Activated CD4-positive, alpha-beta T cell treated with anti-CD3 and anti-CD28 coated beads for 36 hours (primary cell): ENCODE measurements at regions not wholly inside any gene's neighbourhood (a gene's known extent, or its start where the extent isn't known, plus 50 kb on each side); places are given as distances from the start of the nearest gene placed in this dataset.
"Not testable (repeated sequence)": the region's sequence is repeated elsewhere in the genome, so short reads cannot be mapped to it uniquely, and the experiment has no call there.

Source experiments
- ATAC-seq: fragments of 200-7000 bp; cut with Tn5 transposase; one replicate; pipeline ENCODE4 v1.10.0; 2021; ENCODE audit warnings: mild to moderate bottlenecking, moderate library complexity
- CTCF ChIA-PET: fragments of 350-600 bp; sonication (Branson Sonifier 250); formaldehyde crosslinking; loops from one replicate; lab custom pipeline; 2021; ENCODE audit warnings: antibody characterized with exemption; lab: Charles Lee
- POLR2A ChIA-PET: fragments of 350-600 bp; sonication (Branson Sonifier 250); formaldehyde crosslinking; loops from one replicate; lab custom pipeline; 2021; ENCODE audit warnings: antibody characterized with exemption, inconsistent platforms; lab: Charles Lee
- DNase-seq: peaks from one replicate; pipeline ENCODE4 v3.0.0-alpha.2; 2020
- H3K27ac Mint-ChIP-seq: one replicate; pipeline ENCODE4 v1.8.0; 2021; ENCODE audit warnings: mixed read lengths
- H3K27me3 Mint-ChIP-seq: one replicate; pipeline ENCODE4 v1.8.0; 2021; ENCODE audit warnings: mixed read lengths
- H3K36me3 Mint-ChIP-seq: one replicate; pipeline ENCODE4 v1.8.0; 2021; ENCODE audit warnings: low read depth, mixed read lengths
- H3K4me1 Mint-ChIP-seq: one replicate; pipeline ENCODE4 v1.8.0; 2021; ENCODE audit warnings: mixed read lengths
- H3K4me3 Mint-ChIP-seq: one replicate; pipeline ENCODE4 v1.8.0; 2021; ENCODE audit warnings: mild to moderate bottlenecking, moderate library complexity, mixed read lengths
- H3K9me3 Mint-ChIP-seq: one replicate; pipeline ENCODE4 v1.8.0; 2021; ENCODE audit warnings: low read depth, mixed read lengths
- intact Hi-C, 2 experiments: fragments of 100-400 bp; cut with DNase I in 1 of 2; cut with micrococcal nuclease in 1 of 2; formaldehyde crosslinking; loops; one replicate each; pipeline versions ENCODE4 v1.14.2 to v1.15.1; 2022 to 2024; cut with DNase I, micrococcal nuclease

GRCh38 chr20:6311097-6311496, 188.3 kb upstream of the FERMT1 start:
- Mint-ChIP-seq H3K27ac (no peak overlapping the region), H3K27me3 (no peaks in the 10 kb centered on the region), H3K4me3 (no peak overlapping the region), H3K9me3 (peaks cover 11% of the 10 kb centered on the region), H3K36me3 (no peaks in the 10 kb centered on the region), H3K4me1 (no peaks in the 10 kb centered on the region)
- CTCF ChIA-PET, result no interaction called here
- no peak for DNase-seq
- ATAC-seq, result no peak
- intact Hi-C loops, result no loop called here
- POLR2A ChIA-PET, result no interaction called here

- H3K9me3 Mint-ChIP-seq, result peaks cover 3% of the 10 kb centered on the region
- H3K36me3 Mint-ChIP-seq, result no peaks in the 10 kb centered on the region
- no peaks in the 10 kb centered on the region for H3K27me3 Mint-ChIP-seq
- no peak overlapping the region for H3K27ac Mint-ChIP-seq
- no peak for DNase-seq
- no peak for ATAC-seq
- CTCF ChIA-PET, result interaction anchor here (0.6 kb wide), 1 partner anchor 38 kb away, joined by 3 read pairs; no protein-coding TSS in a partner anchor
- H3K4me1 Mint-ChIP-seq, result no peaks in the 10 kb centered on the region
- intact Hi-C loops, result no loop called here
- no peak overlapping the region for H3K4me3 Mint-ChIP-seq
- POLR2A ChIA-PET, result no interaction called here
These were observed 182.7 kb upstream of the FERMT1 start for GRCh38 chr20:6305536-6305935.

- intact Hi-C loops, result no loop called here
- no peak overlapping the region for H3K4me3 Mint-ChIP-seq
- no peaks in the 10 kb centered on the region for H3K4me1 Mint-ChIP-seq
- H3K27me3 Mint-ChIP-seq, result no peaks in the 10 kb centered on the region
- POLR2A ChIA-PET, result no interaction called here
- ATAC-seq (no peak), DNase-seq (no peak)
- H3K27ac Mint-ChIP-seq, result no peak overlapping the region
- H3K9me3 Mint-ChIP-seq, result peaks cover 3% of the 10 kb centered on the region
- CTCF ChIA-PET, result no interaction called here
- H3K36me3 Mint-ChIP-seq, result no peaks in the 10 kb centered on the region
These were observed 179.2 kb upstream of the FERMT1 start for GRCh38 chr20:6302041-6302440.

DNA sequence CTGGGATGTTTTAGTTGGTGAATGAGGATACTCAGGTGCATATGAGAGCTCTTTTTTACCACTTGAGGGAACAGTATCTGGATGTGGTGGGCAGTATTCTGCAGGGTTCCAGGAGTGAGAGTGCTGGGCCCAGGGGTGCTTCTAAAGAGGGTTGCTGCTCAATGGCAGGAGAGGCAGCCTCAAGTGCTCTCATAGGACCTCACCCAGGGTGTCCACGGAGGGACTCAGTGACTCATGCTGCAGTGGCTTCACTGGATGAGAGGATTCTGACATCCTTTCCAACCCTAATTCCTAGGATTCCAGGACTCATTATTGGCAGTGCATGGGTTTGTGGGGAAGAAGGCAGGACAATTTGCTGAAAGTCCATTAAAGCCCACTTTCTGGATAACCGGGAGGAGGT, 176.6 kb upstream of the FERMT1 start:
- Mint-ChIP-seq H3K4me1 (no peaks in the 10 kb centered on the region), H3K27me3 (no peaks in the 10 kb centered on the region), H3K27ac (no peak overlapping the region), H3K4me3 (no peak overlapping the region), H3K36me3 (no peaks in the 10 kb centered on the region), H3K9me3 (peaks cover 3% of the 10 kb centered on the region)
- intact Hi-C loops, result no loop called here
- no peak for ATAC-seq
- ChIA-PET CTCF (no interaction called here), POLR2A (no interaction called here)
- DNase-seq, result no peak

DNA sequence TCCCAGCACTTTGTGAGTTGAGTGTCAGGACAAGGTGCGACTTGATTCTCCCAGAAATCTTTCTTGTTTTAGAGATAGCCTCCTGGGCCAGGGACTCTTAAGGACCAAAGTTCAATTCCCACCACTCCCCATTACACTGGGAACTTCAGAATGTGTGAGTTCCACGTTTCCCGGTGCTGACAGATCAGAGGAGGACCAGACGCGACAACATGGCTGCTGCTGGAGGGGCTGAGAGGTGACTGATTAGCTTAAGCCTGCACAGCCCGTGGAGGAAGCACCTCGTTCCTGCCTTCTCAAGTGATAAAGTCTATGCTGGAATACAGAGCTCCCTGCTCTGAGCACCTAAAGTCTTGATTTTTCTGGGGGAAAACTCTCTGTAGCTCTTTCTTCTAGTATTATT, 175.2 kb upstream of the FERMT1 start:
- Mint-ChIP-seq H3K9me3 (peaks cover under 1% of the 10 kb centered on the region), H3K36me3 (no peaks in the 10 kb centered on the region), H3K4me1 (no peaks in the 10 kb centered on the region), H3K27me3 (no peaks in the 10 kb centered on the region), H3K27ac (no peak overlapping the region), H3K4me3 (no peak overlapping the region)
- POLR2A ChIA-PET, result no interaction called here
- no peak for ATAC-seq
- CTCF ChIA-PET, result no interaction called here
- DNase-seq, result no peak
- intact Hi-C loops, result no loop called here

DNA sequence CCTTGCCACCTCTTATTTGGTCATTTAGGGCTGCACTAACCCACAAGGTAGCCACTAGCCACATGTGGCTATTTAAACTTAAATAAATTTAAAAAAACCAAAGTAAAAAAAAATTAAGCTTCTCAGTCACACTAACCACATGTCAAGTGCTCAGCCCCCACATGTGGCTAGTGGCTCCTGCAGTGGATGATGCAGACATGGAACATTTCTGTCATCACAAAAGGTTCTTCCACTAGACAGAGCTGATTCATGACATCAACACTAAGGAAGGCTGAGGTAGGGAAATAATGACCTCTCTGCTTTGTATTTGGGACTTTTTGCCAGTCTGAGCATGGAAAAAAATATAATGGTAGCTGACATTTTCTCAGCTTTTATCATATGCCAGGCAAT, 173.0 kb upstream of the FERMT1 start:
- no peaks in the 10 kb centered on the region for H3K4me1 Mint-ChIP-seq
- H3K27ac Mint-ChIP-seq, result no peak overlapping the region
- POLR2A ChIA-PET, result no interaction called here
- no peaks in the 10 kb centered on the region for H3K36me3 Mint-ChIP-seq
- CTCF ChIA-PET, result interaction anchor here (0.5 to 1.1 kb wide), 2 partner anchors 60 to 301 kb away, joined by 3 read pairs; no protein-coding TSS in a partner anchor
- H3K27me3 Mint-ChIP-seq, result no peaks in the 10 kb centered on the region
- intact Hi-C loops, result no loop called here
- H3K4me3 Mint-ChIP-seq, result no peak overlapping the region
- ATAC-seq (no peak), DNase-seq (no peak)
- no peaks in the 10 kb centered on the region for H3K9me3 Mint-ChIP-seq

- Mint-ChIP-seq H3K27me3 (no peaks in the 10 kb centered on the region), H3K36me3 (no peaks in the 10 kb centered on the region), H3K4me1 (no peaks in the 10 kb centered on the region), H3K27ac (no peak overlapping the region), H3K9me3 (no peaks in the 10 kb centered on the region), H3K4me3 (no peak overlapping the region)
- POLR2A ChIA-PET, result no interaction called here
- DNase-seq (no peak), ATAC-seq (no peak)
- intact Hi-C loops, result no loop called here
- CTCF ChIA-PET, result interaction anchor here (0.5 to 1.1 kb wide), 3 partner anchors 9 to 302 kb away, joined by 3 read pairs; no protein-coding TSS in a partner anchor
These were observed 172.5 kb upstream of the FERMT1 start for GRCh38 chr20:6295127-6295866.

DNA sequence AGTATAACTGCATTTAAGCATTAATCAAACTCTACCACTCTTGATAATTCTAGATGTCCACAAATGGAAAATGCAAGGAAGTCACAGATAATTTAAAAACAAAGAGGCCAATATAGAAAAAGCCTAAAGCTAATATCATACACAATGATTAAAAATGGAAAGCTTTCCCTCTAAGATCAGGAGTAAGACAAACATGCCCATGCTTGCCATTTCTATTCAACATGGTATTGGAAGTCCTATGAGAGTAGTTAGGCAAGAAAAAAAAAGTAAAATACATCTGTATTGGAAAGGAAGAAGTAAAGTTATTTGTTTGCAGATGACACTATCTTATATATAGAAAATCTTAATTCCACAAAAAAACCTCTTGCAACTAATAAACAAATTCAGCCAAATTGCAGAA, 164.6 kb upstream of the FERMT1 start:
- no peak overlapping the region for H3K27ac Mint-ChIP-seq
- H3K4me3 Mint-ChIP-seq, result no peak overlapping the region
- H3K4me1 Mint-ChIP-seq, result no peaks in the 10 kb centered on the region
- ATAC-seq, result no peak
- peaks cover 2% of the 10 kb centered on the region for H3K36me3 Mint-ChIP-seq
- POLR2A ChIA-PET, result no interaction called here
- H3K9me3 Mint-ChIP-seq, result peaks cover 10% of the 10 kb centered on the region
- CTCF ChIA-PET, result no interaction called here
- intact Hi-C loops, result no loop called here
- DNase-seq, result no peak
- no peaks in the 10 kb centered on the region for H3K27me3 Mint-ChIP-seq

GRCh38 chr20:6282642-6283041, 159.8 kb upstream of the FERMT1 start:
- ATAC-seq (no peak), DNase-seq (no peak)
- CTCF ChIA-PET, result no interaction called here
- POLR2A ChIA-PET, result no interaction called here
- Mint-ChIP-seq H3K9me3 (peaks cover 14% of the 10 kb centered on the region), H3K4me3 (no peak overlapping the region), H3K4me1 (no peaks in the 10 kb centered on the region), H3K27me3 (peaks cover 2% of the 10 kb centered on the region), H3K36me3 (peaks cover 2% of the 10 kb centered on the region), H3K27ac (no peak overlapping the region)
- intact Hi-C loops, result no loop called here

DNA sequence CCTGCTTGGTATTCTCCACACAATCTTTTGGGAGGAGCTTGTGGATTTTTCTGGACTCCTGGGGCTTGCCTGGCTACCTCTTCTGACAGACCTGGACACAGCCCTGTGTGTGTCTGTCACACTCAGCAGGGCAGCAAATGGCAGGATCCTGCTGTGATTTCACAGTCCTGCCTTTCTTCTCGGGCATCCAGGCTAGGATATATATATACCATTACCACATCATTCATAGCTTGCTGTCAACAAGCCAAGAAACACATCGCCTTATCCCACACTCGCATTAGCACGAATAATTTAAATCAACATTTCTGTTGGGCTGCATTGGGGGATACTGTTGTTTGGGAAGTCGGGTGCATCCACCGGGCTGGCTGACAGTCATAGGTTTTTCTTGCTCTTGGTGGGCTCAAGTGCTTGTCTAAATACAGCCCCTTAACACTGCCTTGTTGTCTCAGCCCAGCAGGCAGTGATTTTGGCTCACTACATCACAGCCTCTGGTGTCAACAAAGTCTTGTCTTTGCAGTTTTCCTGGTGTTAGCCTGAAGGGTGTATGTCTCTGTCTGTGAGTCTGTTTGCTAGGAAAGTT, 154.9 kb upstream of the FERMT1 start:
- ATAC-seq, result no peak
- Mint-ChIP-seq H3K27me3 (peaks cover 2% of the 10 kb centered on the region), H3K36me3 (peaks cover 2% of the 10 kb centered on the region), H3K4me3 (no peak overlapping the region), H3K9me3 (peaks cover 7% of the 10 kb centered on the region), H3K27ac (no peak overlapping the region), H3K4me1 (no peaks in the 10 kb centered on the region)
- intact Hi-C loops, result no loop called here
- no peak for DNase-seq
- ChIA-PET POLR2A (no interaction called here), CTCF (no interaction called here)

GRCh38 chr20:6270404-6270803, 147.6 kb upstream of the FERMT1 start:
- DNase-seq, H3K9me3 Mint-ChIP-seq, intact Hi-C loops, H3K36me3 Mint-ChIP-seq, POLR2A ChIA-PET, H3K4me3 Mint-ChIP-seq, ATAC-seq, H3K27ac Mint-ChIP-seq, H3K4me1 Mint-ChIP-seq, H3K27me3 Mint-ChIP-seq: not testable (repeated sequence)
- CTCF ChIA-PET, result interaction anchor here (1.0 kb wide), 1 partner anchor 22 kb away, joined by 3 read pairs; no protein-coding TSS in a partner anchor

- DNase-seq, result peak; percentile 3
- intact Hi-C loops, result no loop called here
- no peak overlapping the region for H3K4me3 Mint-ChIP-seq
- no peaks in the 10 kb centered on the region for H3K36me3 Mint-ChIP-seq
- ChIA-PET POLR2A (no interaction called here), CTCF (no interaction called here)
- ATAC-seq, result peak; percentile 47
- H3K27ac Mint-ChIP-seq, result no peak overlapping the region
- H3K9me3 Mint-ChIP-seq, result no peaks in the 10 kb centered on the region
- H3K4me1 Mint-ChIP-seq, result no peaks in the 10 kb centered on the region
- no peaks in the 10 kb centered on the region for H3K27me3 Mint-ChIP-seq
These were observed 146.5 kb upstream of the FERMT1 start for GRCh38 chr20:6269168-6269873.
